GM06990 (cell line): ENCODE measurements at regions not wholly inside any gene's neighbourhood (a gene's known extent, or its start where the extent isn't known, plus 50 kb on each side); places are given as distances from the start of the nearest gene placed in this dataset.

Experiments used
- DNase-seq: peaks from one replicate; pipeline ENCODE4 v3.0.0-alpha.2; 2011; ENCODE audit not compliant: insufficient read length; ENCODE audit errors: extremely low read depth
- H3K27me3 ChIP-seq: replicated peaks from 2 replicates; pipeline ENCODE4 v1.6.0; 2011; ENCODE audit warnings: low read length; ENCODE audit not compliant: control insufficient read depth, insufficient read depth
- H3K36me3 ChIP-seq: 2 replicates; pipeline ENCODE4 v1.5.1; 2011; ENCODE audit warnings: low read length; ENCODE audit not compliant: control insufficient read depth, insufficient read depth
- H3K4me3 ChIP-seq: replicated peaks from 2 replicates; pipeline ENCODE4 v1.5.1; 2011; ENCODE audit warnings: low read depth, mild to moderate bottlenecking, control low read depth, low read length
- CTCF ChIP-seq: IDR thresholded peaks from 2 replicates; pipeline ENCODE4 v1.5.1; 2011; ENCODE audit warnings: low read length, control low read depth, mild to moderate bottlenecking, inconsistent platforms; ENCODE audit not compliant: insufficient read depth, poor library complexity, severe bottlenecking

- H3K4me3 ChIP-seq = no peak overlapping the region
- no peaks in the 10 kb centered on the region for H3K36me3 ChIP-seq
- no peak for DNase-seq
- peaks cover 1% of the 10 kb centered on the region for H3K27me3 ChIP-seq
- no peak for TF ChIP-seq CTCF
Observed at GRCh38 chr5:50967009-50967562, 300.6 kb downstream of the PARP8 start.

- no peak for DNase-seq
- H3K36me3 ChIP-seq = no peaks in the 10 kb centered on the region
- H3K27me3 ChIP-seq = peaks cover 1% of the 10 kb centered on the region
- peak overlapping the region; percentile 23; the same call in 1 of the 2 replicates for H3K4me3 ChIP-seq
- no peak for TF ChIP-seq CTCF
Observed at GRCh38 chr5:50967563-50968355, 301.3 kb downstream of the PARP8 start.

DNA sequence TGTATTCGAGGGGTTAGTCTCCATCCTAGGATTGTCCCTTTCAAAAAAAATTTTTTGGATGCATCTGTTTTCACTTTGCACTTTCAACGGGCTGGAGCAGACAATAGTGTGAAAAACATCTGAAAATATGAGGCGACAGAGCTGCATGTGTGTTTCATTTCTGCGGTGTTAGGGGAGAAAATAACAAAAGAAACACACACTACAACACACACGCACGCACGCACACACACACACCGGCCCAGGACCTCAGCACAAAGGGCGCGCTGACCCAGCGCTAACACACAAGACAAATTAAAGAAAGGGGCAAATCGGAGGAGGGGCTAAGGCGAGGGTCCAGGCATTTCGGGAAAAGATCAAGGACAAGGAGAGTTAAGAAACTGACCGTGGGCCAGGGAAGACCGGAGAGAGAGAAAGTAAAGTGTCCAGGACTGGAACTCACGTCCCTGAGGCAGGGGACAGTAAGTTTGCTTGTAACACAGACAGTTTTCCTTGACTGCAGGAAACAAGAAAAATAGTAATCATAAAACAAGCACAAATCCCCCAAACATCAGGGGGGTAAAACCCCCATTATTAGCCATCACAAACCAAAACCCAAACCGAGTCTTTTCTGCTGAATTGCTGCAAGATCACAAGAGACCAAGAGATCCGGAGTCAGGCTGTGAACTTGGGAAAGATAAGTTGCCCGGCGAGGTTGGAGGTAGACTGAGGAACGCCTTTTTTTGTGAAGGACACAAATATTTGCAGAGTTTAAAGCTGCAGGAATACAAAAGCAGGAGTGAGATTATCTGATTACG is 302.1 kb downstream of the PARP8 start:
- Histone ChIP-seq H3K4me3 (no peak overlapping the region), H3K27me3 (peaks cover 1% of the 10 kb centered on the region), H3K36me3 (no peaks in the 10 kb centered on the region)
- no peak for TF ChIP-seq CTCF
- DNase-seq = no peak

- no peak for TF ChIP-seq CTCF
Observed at GRCh38 chr5:50969151-50970031, 303.0 kb downstream of the PARP8 start.

GRCh38 chr5:50975840-50976239 is 309.4 kb downstream of the PARP8 start:
- Histone ChIP-seq H3K27me3 (no peaks in the 10 kb centered on the region), H3K4me3 (no peak overlapping the region), H3K36me3 (no peaks in the 10 kb centered on the region)
- no peak for TF ChIP-seq CTCF
- DNase-seq = no peak

More at GRCh38 chr5:50969151-50970031, 303.0 kb downstream of the PARP8 start:
- H3K4me3 ChIP-seq = no peak overlapping the region
- no peak for DNase-seq
- H3K27me3 ChIP-seq = peaks cover 1% of the 10 kb centered on the region
- no peaks in the 10 kb centered on the region for H3K36me3 ChIP-seq
